ENCODE measurements at regions not wholly inside any gene's neighbourhood (a gene's known extent, or its start where the extent isn't known, plus 50 kb on each side); places are given as distances from the start of the nearest gene placed in this dataset.
"Not testable (repeated sequence)": the region's sequence is repeated elsewhere in the genome, so short reads cannot be mapped to it uniquely, and the experiment has no call there.

GRCh38 chr10:128586599-128586998, 460.4 kb upstream of the MKI67 start:
- TF ChIP-seq POLR2A, CTCF (IDR thresholded peaks at IDR 0.05): not testable (repeated sequence)
